EH (cell line): ENCODE measurements at regions not wholly inside any gene's neighbourhood (a gene's known extent, or its start where the extent isn't known, plus 50 kb on each side); places are given as distances from the start of the nearest gene placed in this dataset.
A peak's percentile ranks its signal among the peaks of the same experiment; 100 is the strongest.

Source experiments
- DNase-seq: peaks from one replicate; pipeline ENCODE4 v3.0.0-alpha.2; 2015; ENCODE audit warnings: low read depth

DNA sequence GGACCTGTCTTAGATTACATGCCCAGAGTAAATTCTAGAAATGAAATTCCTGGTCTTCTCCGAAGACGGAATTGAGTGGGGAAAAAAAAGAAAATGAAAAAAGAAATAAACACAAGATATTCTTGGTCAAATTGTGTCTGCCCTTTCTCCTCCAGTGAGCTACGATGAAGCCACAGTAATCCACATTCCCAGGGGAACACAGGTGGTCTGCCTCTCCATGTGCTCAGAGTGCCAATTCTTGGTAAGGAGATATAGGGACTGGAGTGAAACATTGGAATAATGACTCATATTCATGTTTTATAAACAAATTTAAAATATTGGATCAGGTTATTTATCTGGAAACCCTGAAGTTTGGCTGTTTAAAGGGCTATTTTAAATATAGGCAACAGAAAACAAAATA, 54.2 kb upstream of the MGST2 start:
- no peak for DNase-seq

DNA sequence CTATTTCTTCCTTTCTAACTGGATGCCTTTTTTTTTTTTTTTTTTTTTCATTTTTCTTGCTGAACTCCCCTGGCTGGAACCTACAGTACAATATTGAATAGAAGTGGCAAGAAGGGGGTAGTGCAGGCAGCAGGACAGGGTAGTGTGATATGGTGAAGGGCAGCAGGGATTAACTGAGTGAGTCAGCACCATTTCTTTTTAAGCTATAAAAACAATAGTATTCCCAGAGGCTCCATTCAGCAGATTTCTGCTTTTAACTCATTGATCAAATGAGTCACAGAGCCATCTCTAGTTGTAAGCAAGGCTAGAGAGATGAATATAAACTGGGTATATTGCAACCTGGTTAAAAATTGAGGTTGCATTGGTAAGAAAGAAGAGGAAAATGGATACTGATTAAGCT, 53.6 kb upstream of the SETD7 start:
- peak; percentile 39 for DNase-seq

DNA sequence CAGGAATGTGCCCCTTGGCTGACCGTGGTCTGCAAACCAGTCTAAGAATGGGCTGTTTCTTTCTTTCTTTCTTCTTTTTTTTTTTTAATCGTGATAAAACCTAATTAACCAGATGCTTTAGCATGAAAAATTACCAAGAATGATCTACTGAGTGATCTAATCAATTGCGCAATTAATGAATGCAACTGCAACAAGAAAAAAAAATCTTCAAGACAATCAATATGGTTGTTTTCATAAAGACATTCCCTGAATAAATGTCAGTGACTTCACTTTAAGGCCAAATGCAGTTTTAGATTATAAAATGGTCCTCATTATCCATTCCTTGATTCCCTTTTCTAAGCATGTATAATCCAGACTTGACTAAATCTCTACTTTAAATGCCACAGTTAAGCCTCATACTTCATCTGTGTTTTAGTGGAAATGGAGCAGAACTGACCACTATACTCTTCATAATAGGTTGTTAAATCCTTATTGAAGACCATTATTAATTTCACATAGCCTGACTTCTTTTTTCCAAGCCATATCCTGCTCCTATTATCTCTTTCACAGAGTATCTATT, 51.6 kb upstream of the SETD7 start:
- DNase-seq = no peak

DNA sequence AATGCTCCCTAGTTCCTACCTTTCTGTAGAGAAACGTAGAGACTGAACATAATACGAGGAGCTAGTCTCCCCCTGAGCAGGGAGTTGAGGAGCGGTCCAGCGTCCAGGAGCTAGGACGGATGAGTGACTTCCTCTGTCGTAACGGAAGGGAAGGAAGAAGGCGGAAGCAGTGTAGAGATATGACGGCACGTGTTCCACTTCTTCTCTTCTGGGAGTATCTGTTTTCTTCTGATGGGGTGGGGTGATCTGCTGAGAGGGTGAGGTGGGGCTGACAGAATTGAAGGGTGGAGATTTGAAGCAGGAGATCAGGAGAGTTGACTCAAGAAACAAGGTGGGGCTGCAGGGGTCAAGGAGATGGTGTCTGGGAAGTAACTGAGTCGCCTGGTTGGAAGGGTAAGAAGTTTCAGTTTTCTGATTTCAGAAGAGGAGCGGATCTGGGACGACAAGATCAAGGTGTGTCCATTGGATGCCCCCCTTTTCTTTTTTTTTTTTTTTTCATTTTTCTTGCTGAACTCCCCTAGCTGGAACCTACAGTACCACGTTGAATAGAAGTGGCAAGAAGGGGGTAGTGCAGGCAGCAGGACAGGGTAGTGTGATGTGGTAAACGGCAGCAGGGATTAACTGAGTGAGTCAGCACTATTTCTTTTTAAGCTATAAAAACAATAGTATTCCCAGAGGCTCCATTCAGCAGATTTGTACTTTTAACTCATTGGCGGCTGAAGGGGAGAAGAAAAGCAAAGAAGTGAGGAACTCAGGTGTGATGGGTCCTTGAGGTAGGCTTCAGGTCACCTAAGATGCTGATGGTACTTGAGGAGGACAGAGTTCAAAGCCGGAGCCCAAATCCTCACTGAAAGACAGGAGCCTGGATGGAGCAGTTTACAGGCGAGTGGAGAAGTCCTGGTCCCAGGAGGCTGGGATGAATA, 50.8 kb upstream of the SETD7 start:
- peak; percentile 61 for DNase-seq

DNA sequence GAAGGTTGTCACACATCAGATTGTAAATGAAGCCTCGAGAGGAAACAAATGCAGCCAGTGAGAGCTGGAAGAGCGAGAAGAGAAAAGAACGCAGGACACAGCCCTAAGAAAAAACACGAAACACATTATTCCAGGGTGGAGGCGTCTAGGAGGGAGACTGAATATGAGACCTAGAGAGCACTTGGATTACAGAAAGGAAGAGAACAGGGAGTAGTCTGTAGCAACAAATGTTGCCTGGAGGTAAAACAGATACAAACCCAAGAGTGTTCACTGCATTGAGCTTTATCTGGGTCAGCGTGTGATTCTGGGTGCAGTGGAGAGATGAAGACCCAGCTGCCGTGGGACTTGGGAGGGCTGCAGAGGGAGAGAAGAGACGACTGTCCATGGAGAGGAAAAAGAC, 50.1 kb upstream of the SETD7 start:
- no peak for DNase-seq
